ENCODE measurements at regions not wholly inside any gene's neighbourhood (a gene's known extent, or its start where the extent isn't known, plus 50 kb on each side); places are given as distances from the start of the nearest gene placed in this dataset.

DNA sequence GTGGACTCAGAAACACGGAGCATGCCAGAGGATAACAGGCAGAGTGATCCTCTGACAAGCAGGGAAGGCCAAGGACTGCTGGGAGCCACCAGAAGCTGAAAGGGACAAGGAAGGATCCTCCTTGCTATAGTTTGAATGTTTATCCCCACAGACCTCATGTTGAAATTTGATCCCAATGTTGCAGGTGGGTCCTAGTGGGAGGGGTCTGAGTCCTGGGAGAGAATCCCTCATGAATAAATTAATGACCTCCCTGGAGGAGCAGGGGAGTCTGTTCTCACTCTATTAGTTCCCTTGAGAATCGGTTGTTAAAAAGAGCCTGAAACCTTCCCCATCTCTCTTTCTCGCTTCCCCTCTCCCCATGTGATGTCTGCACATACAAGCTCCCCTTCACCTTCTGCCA is 124.4 kb downstream of the FBXO15 start:
- DNase-seq, result no peak
- no peak overlapping the region for H3K4me3 ChIP-seq
- TF ChIP-seq POLR2A (IDR thresholded peaks at IDR 0.05) (no peak), EP300 (IDR thresholded peaks at IDR 0.05) (no peak), CTCF (IDR thresholded peaks at IDR 0.05) (no peak)
- no peaks in the 10 kb centered on the region for H3K27me3 ChIP-seq
- intact Hi-C loops (cut with DNase I), result no loop called here
- no peak overlapping the region for H3K27ac ChIP-seq
- 23 to 27% (median 25%) methylated on average over 3 of the region's 3 CpGs for WGBS, 3 donors
- H3K9me3 ChIP-seq, result no peaks in the 10 kb centered on the region
- no peaks in the 10 kb centered on the region for H3K36me3 ChIP-seq
- H3K4me1 ChIP-seq (ENCODE audit: insufficient read depth), result no peaks in the 10 kb centered on the region

GRCh38 chr18:74019864-74020263 is 127.8 kb downstream of the FBXO15 start:
- H3K4me1 ChIP-seq (ENCODE audit: insufficient read depth), result no peaks in the 10 kb centered on the region
- H3K36me3 ChIP-seq, result no peaks in the 10 kb centered on the region
- no peak for TF ChIP-seq EP300 (IDR thresholded peaks at IDR 0.05)
- no peak for TF ChIP-seq POLR2A (IDR thresholded peaks at IDR 0.05)
- TF ChIP-seq CTCF (IDR thresholded peaks at IDR 0.05), result no peak
- DNase-seq, result no peak
- no peaks in the 10 kb centered on the region for H3K9me3 ChIP-seq
- no peak overlapping the region for H3K4me3 ChIP-seq
- WGBS, 3 donors, result 80 to 88% (median 82%) methylated on average over 3 of the region's 3 CpGs
- intact Hi-C loops (cut with DNase I), result no loop called here
- H3K27ac ChIP-seq, result no peak overlapping the region
- H3K27me3 ChIP-seq, result no peaks in the 10 kb centered on the region

DNA sequence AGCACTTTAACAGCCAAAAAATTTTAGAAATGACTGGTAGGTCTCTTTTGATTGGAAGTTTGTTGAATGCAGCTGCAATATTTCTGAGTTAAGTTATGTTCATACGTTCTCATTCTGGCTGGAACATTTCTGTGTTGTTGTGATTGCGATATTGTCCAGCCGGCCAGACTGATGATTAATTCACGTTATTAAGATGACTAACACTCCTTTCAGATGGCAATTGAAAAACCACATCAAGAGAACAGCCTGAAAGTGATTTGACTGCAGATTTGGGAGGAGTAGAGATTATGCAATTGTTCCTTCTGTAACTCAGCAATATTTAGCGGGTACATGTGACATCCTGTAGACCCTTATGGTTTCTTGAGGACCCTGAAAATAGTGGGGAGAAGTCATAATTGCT is 133.7 kb downstream of the FBXO15 start:
- intact Hi-C loops (cut with DNase I), result no loop called here
- Histone ChIP-seq H3K27ac (no peak overlapping the region), H3K4me3 (no peak overlapping the region), H3K4me1 (ENCODE audit: insufficient read depth) (no peaks in the 10 kb centered on the region), H3K9me3 (no peaks in the 10 kb centered on the region), H3K27me3 (no peaks in the 10 kb centered on the region), H3K36me3 (no peaks in the 10 kb centered on the region)
- 31 to 41% (median 32%) methylated on average over 5 of the region's 5 CpGs for WGBS, 3 donors
- DNase-seq, result no peak
- TF ChIP-seq POLR2A (IDR thresholded peaks at IDR 0.05) (no peak), EP300 (IDR thresholded peaks at IDR 0.05) (no peak), CTCF (IDR thresholded peaks at IDR 0.05) (no peak)

GRCh38 chr18:74012954-74013630 is 134.5 kb downstream of the FBXO15 start:
- no peaks in the 10 kb centered on the region for H3K36me3 ChIP-seq
- H3K27ac ChIP-seq, result no peak overlapping the region
- no peaks in the 10 kb centered on the region for H3K9me3 ChIP-seq
- DNase-seq, result no peak
- no peaks in the 10 kb centered on the region for H3K27me3 ChIP-seq
- no peaks in the 10 kb centered on the region for H3K4me1 ChIP-seq (ENCODE audit: insufficient read depth)
- TF ChIP-seq POLR2A (IDR thresholded peaks at IDR 0.05) (no peak), CTCF (IDR thresholded peaks at IDR 0.05) (no peak), EP300 (IDR thresholded peaks at IDR 0.05) (no peak)
- WGBS, 3 donors, result 75 to 84% (median 76%) methylated on average over 14 of the region's 14 CpGs
- no peak overlapping the region for H3K4me3 ChIP-seq
- intact Hi-C loops (cut with DNase I), result no loop called here
